ENCODE measurements at regions not wholly inside any gene's neighbourhood (a gene's known extent, or its start where the extent isn't known, plus 50 kb on each side); places are given as distances from the start of the nearest gene placed in this dataset.

DNA sequence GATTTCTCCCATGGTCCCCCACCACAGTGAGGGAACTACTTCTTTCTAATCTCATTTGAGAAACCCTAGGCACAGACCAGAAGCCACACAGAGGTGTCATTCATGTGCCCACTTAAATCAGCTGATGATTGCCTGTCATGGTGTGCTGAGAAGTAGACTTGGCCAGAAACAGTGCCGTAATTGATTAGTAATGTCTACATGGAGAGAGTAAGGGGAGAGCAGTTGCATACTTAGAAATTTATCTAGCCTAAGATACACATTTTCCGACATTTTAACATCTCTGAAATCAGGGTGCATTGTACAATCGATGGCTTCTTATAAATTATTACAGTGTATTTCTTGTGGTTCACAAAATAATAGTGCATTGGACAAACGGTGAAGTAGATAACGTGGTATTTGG lies 271.8 kb downstream of the IRF8 start:
- TF ChIP-seq, protein P1, sequence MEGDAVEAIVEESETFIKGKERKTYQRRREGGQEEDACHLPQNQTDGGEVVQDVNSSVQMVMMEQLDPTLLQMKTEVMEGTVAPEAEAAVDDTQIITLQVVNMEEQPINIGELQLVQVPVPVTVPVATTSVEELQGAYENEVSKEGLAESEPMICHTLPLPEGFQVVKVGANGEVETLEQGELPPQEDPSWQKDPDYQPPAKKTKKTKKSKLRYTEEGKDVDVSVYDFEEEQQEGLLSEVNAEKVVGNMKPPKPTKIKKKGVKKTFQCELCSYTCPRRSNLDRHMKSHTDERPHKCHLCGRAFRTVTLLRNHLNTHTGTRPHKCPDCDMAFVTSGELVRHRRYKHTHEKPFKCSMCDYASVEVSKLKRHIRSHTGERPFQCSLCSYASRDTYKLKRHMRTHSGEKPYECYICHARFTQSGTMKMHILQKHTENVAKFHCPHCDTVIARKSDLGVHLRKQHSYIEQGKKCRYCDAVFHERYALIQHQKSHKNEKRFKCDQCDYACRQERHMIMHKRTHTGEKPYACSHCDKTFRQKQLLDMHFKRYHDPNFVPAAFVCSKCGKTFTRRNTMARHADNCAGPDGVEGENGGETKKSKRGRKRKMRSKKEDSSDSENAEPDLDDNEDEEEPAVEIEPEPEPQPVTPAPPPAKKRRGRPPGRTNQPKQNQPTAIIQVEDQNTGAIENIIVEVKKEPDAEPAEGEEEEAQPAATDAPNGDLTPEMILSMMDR (IDR thresholded peaks at IDR 0.05 in 2 of 3, conservative IDR thresholded peaks at IDR 0.05 in 1 of 3; ENCODE audit: borderline replicate concordance in 1 of 3, insufficient read depth in 1 of 3, low read depth in 2 of 3, low read length in 2 of 3) = no peak
- no peak for TF ChIP-seq SRF (IDR thresholded peaks at IDR 0.05; ENCODE audit: low read depth)
